ENCODE measurements at regions not wholly inside any gene's neighbourhood (a gene's known extent, or its start where the extent isn't known, plus 50 kb on each side); places are given as distances from the start of the nearest gene placed in this dataset.
A peak's percentile ranks its signal among the peaks of the same experiment; 100 is the strongest.
"Not testable (repeated sequence)": the region's sequence is repeated elsewhere in the genome, so short reads cannot be mapped to it uniquely, and the experiment has no call there.

DNA sequence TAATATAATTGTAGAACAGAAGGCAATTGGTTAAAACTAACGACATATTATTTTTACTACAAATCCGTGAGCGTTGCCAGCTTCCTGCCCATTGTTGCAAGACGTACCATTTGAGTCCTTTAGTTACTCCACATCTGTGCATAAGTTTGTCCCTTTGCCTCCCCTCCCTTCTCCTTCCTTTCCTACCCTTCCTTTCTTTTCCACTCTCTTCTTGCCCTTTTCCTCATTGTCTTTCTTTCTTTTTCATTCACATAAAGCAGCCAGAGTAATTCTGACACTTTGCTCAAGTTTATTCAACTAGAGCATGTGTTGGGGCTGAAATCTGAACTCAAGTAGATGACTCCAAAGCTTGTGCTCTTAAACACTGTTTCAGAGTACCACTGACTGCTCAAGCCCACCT, 239.1 kb downstream of the FOXG1 start:
- peaks cover 4% of the 10 kb centered on the region for H3K27me3 ChIP-seq (ENCODE audit: control insufficient read depth, insufficient read depth, low read length)
- H3K4me1 ChIP-seq (ENCODE audit: control insufficient read depth, insufficient read depth, low read length) = no peaks in the 10 kb centered on the region
- H3K4me2 ChIP-seq (ENCODE audit: low read length) = no peak overlapping the region
- H3K9me3 ChIP-seq (replicated peaks; ENCODE audit: low read length) = no peaks in the 10 kb centered on the region
- no peaks in the 10 kb centered on the region for H3K36me3 ChIP-seq (ENCODE audit: insufficient read depth, low read length)
- H3K9ac ChIP-seq (ENCODE audit: low read depth, low read length) = no peak overlapping the region
- no peak overlapping the region for H3K4me3 ChIP-seq (ENCODE audit: low read length)

GRCh38 chr14:29007990-29008389, 241.4 kb downstream of the FOXG1 start:
- no peaks in the 10 kb centered on the region for H3K4me1 ChIP-seq (ENCODE audit: control insufficient read depth, insufficient read depth, low read length)
- peaks cover 4% of the 10 kb centered on the region for H3K27me3 ChIP-seq (ENCODE audit: control insufficient read depth, insufficient read depth, low read length)
- H3K9ac ChIP-seq (ENCODE audit: low read depth, low read length) = no peak overlapping the region

GRCh38 chr14:29016050-29016900, 249.7 kb downstream of the FOXG1 start:
- H3K4me3 ChIP-seq (ENCODE audit: low read length) = no peak overlapping the region
- no peaks in the 10 kb centered on the region for H3K4me1 ChIP-seq (ENCODE audit: control insufficient read depth, insufficient read depth, low read length)

More at GRCh38 chr14:29007990-29008389, 241.4 kb downstream of the FOXG1 start:
- no peak overlapping the region for H3K4me2 ChIP-seq (ENCODE audit: low read length)
- H3K4me3 ChIP-seq (ENCODE audit: low read length) = no peak overlapping the region
- H3K36me3 ChIP-seq (ENCODE audit: insufficient read depth, low read length) = no peaks in the 10 kb centered on the region
- no peaks in the 10 kb centered on the region for H3K9me3 ChIP-seq (replicated peaks; ENCODE audit: low read length)

GRCh38 chr14:29023505-29023904, 256.9 kb downstream of the FOXG1 start:
- H3K27me3 ChIP-seq (ENCODE audit: control insufficient read depth, insufficient read depth, low read length); H3K4me2 ChIP-seq (ENCODE audit: low read length); H3K9me3 ChIP-seq (replicated peaks; ENCODE audit: low read length); H3K4me3 ChIP-seq (ENCODE audit: low read length); H3K9ac ChIP-seq (ENCODE audit: low read depth, low read length); H3K36me3 ChIP-seq (ENCODE audit: insufficient read depth, low read length); H3K4me1 ChIP-seq (ENCODE audit: control insufficient read depth, insufficient read depth, low read length): not testable (repeated sequence)

More at GRCh38 chr14:29016050-29016900, 249.7 kb downstream of the FOXG1 start:
- Histone ChIP-seq H3K9ac (ENCODE audit: low read depth, low read length) (no peak overlapping the region), H3K27me3 (ENCODE audit: control insufficient read depth, insufficient read depth, low read length) (no peaks in the 10 kb centered on the region), H3K4me2 (ENCODE audit: low read length) (peak overlapping the region; percentile 43), H3K9me3 (replicated peaks; ENCODE audit: low read length) (no peaks in the 10 kb centered on the region), H3K36me3 (ENCODE audit: insufficient read depth, low read length) (no peaks in the 10 kb centered on the region)

GRCh38 chr14:29027441-29027840, 260.9 kb downstream of the FOXG1 start:
- not testable (repeated sequence) for H3K36me3 ChIP-seq (ENCODE audit: insufficient read depth, low read length); H3K9ac ChIP-seq (ENCODE audit: low read depth, low read length); H3K4me3 ChIP-seq (ENCODE audit: low read length); H3K9me3 ChIP-seq (replicated peaks; ENCODE audit: low read length); H3K4me1 ChIP-seq (ENCODE audit: control insufficient read depth, insufficient read depth, low read length); H3K27me3 ChIP-seq (ENCODE audit: control insufficient read depth, insufficient read depth, low read length); H3K4me2 ChIP-seq (ENCODE audit: low read length)

- H3K9ac ChIP-seq (ENCODE audit: low read depth, low read length); H3K27me3 ChIP-seq (ENCODE audit: control insufficient read depth, insufficient read depth, low read length); H3K4me1 ChIP-seq (ENCODE audit: control insufficient read depth, insufficient read depth, low read length); H3K36me3 ChIP-seq (ENCODE audit: insufficient read depth, low read length); H3K4me2 ChIP-seq (ENCODE audit: low read length); H3K4me3 ChIP-seq (ENCODE audit: low read length); H3K9me3 ChIP-seq (replicated peaks; ENCODE audit: low read length): not testable (repeated sequence)
Measured at GRCh38 chr14:29027941-29028705, 261.5 kb downstream of the FOXG1 start.

DNA sequence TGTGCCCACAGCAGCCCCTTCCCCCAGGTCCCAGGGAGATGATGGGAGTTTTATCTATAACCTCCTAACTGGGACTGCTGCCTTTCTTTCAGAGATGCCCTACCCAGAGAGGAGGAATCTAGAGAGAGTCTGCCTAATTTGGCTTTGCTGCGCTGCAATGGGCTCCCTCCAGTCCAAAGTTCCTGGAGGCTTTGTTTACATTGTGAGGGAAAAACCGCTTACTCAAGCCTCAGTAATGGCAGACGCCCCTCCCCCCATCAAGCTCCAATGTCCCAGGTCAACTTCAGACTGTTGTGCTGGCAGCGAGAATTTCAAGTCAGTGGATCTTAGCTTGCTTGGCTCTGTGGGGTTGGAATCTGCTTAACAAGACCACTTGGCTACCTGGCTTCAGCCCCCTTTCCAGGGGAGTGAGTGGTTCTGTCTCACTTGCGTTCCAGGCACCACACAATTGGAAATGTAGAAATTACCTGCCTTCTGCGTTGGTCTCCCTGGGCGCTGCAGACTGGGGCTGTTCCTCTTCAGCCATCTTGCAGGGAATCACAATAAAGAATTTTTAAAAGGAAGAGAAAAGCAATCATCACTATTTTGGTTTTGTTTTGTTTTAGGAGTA, 262.5 kb downstream of the FOXG1 start:
- Histone ChIP-seq H3K9ac (ENCODE audit: low read depth, low read length) (no peak overlapping the region), H3K27me3 (ENCODE audit: control insufficient read depth, insufficient read depth, low read length) (no peaks in the 10 kb centered on the region)

DNA sequence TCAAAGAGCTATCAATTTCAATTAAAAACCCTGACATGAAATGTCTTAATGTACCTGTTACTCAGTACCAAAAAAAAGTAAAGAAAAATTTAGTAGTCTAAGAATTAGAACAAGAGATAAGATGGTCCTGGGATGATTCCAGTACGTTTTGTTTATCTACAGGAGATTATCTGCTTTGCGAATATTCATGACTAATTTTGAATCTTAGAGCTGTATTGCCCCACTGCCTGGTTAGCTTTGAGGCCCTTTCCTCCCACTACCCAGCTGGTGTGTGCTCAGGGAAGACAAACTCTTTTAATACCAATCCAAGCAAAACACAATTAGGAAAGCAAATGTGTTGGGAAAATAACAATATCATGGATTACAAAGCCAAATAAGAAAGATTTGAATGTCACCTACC, 263.5 kb downstream of the FOXG1 start:
- no peaks in the 10 kb centered on the region for H3K4me1 ChIP-seq (ENCODE audit: control insufficient read depth, insufficient read depth, low read length)
- H3K9ac ChIP-seq (ENCODE audit: low read depth, low read length) = no peak overlapping the region
- no peaks in the 10 kb centered on the region for H3K36me3 ChIP-seq (ENCODE audit: insufficient read depth, low read length)
- no peaks in the 10 kb centered on the region for H3K9me3 ChIP-seq (replicated peaks; ENCODE audit: low read length)
- no peak overlapping the region for H3K4me3 ChIP-seq (ENCODE audit: low read length)
- no peaks in the 10 kb centered on the region for H3K27me3 ChIP-seq (ENCODE audit: control insufficient read depth, insufficient read depth, low read length)
- H3K4me2 ChIP-seq (ENCODE audit: low read length) = no peak overlapping the region

More for the DNA sequence above, 262.5 kb downstream of the FOXG1 start:
- H3K36me3 ChIP-seq (ENCODE audit: insufficient read depth, low read length) = no peaks in the 10 kb centered on the region
- no peak overlapping the region for H3K4me3 ChIP-seq (ENCODE audit: low read length)
- H3K4me1 ChIP-seq (ENCODE audit: control insufficient read depth, insufficient read depth, low read length) = no peaks in the 10 kb centered on the region
- H3K4me2 ChIP-seq (ENCODE audit: low read length) = no peak overlapping the region
- no peaks in the 10 kb centered on the region for H3K9me3 ChIP-seq (replicated peaks; ENCODE audit: low read length)

DNA sequence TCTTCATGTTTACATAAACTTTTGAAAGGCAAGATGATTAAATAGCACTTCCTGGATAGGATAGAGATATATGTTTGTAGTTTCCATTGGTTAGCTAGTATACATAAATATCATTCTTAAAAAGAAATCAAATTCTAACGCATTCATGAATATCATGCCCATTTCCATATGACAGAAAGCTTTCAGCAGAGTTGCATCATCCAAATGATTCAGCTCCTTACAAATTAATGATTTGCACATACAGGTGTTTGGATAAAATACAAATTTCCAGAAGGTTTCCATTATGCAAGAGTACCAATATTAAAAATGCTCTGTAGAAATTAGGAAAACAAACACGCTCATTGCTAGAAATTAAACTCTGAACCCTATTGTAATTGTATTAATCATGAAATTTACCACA, 264.4 kb downstream of the FOXG1 start:
- no peak overlapping the region for H3K4me3 ChIP-seq (ENCODE audit: low read length)
- H3K27me3 ChIP-seq (ENCODE audit: control insufficient read depth, insufficient read depth, low read length) = no peaks in the 10 kb centered on the region
- H3K4me2 ChIP-seq (ENCODE audit: low read length) = no peak overlapping the region
- H3K36me3 ChIP-seq (ENCODE audit: insufficient read depth, low read length) = no peaks in the 10 kb centered on the region
- H3K4me1 ChIP-seq (ENCODE audit: control insufficient read depth, insufficient read depth, low read length) = no peaks in the 10 kb centered on the region
- no peaks in the 10 kb centered on the region for H3K9me3 ChIP-seq (replicated peaks; ENCODE audit: low read length)
- no peak overlapping the region for H3K9ac ChIP-seq (ENCODE audit: low read depth, low read length)

GRCh38 chr14:29035134-29035533, 268.5 kb downstream of the FOXG1 start:
- Histone ChIP-seq H3K4me1 (ENCODE audit: control insufficient read depth, insufficient read depth, low read length) (no peaks in the 10 kb centered on the region), H3K4me3 (ENCODE audit: low read length) (no peak overlapping the region), H3K9ac (ENCODE audit: low read depth, low read length) (no peak overlapping the region), H3K9me3 (replicated peaks; ENCODE audit: low read length) (no peaks in the 10 kb centered on the region), H3K4me2 (ENCODE audit: low read length) (no peak overlapping the region), H3K36me3 (ENCODE audit: insufficient read depth, low read length) (no peaks in the 10 kb centered on the region), H3K27me3 (ENCODE audit: control insufficient read depth, insufficient read depth, low read length) (no peaks in the 10 kb centered on the region)

GRCh38 chr14:29037411-29037810, 270.8 kb downstream of the FOXG1 start:
- Histone ChIP-seq H3K4me1 (ENCODE audit: control insufficient read depth, insufficient read depth, low read length) (no peaks in the 10 kb centered on the region), H3K4me2 (ENCODE audit: low read length) (no peak overlapping the region)

More at GRCh38 chr14:29037411-29037810, 270.8 kb downstream of the FOXG1 start:
- H3K36me3 ChIP-seq (ENCODE audit: insufficient read depth, low read length) = no peaks in the 10 kb centered on the region
- H3K27me3 ChIP-seq (ENCODE audit: control insufficient read depth, insufficient read depth, low read length) = no peaks in the 10 kb centered on the region
- H3K4me3 ChIP-seq (ENCODE audit: low read length) = no peak overlapping the region
- no peaks in the 10 kb centered on the region for H3K9me3 ChIP-seq (replicated peaks; ENCODE audit: low read length)
- no peak overlapping the region for H3K9ac ChIP-seq (ENCODE audit: low read depth, low read length)
